AG09309 (cell line): ENCODE measurements at regions not wholly inside any gene's neighbourhood (a gene's known extent, or its start where the extent isn't known, plus 50 kb on each side); places are given as distances from the start of the nearest gene placed in this dataset.

Experiments used
- DNase-seq: peaks from one replicate; pipeline ENCODE4 v3.0.0-alpha.2; 2010; ENCODE audit warnings: low read depth
- H3K4me3 ChIP-seq: 2 replicates; pipeline ENCODE4 v1.5.1; 2011; ENCODE audit warnings: mild to moderate bottlenecking, low read depth, low read length, moderate library complexity; ENCODE audit not compliant: control insufficient read depth
- TF ChIP-seq, protein P1 (sequence below): IDR thresholded peaks from 2 replicates; pipeline ENCODE4 v1.5.1; 2011; ENCODE audit warnings: mild to moderate bottlenecking, low read depth, low read length, inconsistent platforms; ENCODE audit not compliant: insufficient read depth, control insufficient read depth; ENCODE audit errors: missing control alignments

GRCh38 chr6:18692929-18693685, 306.0 kb downstream of the RNF144B start:
- TF ChIP-seq, protein P1, sequence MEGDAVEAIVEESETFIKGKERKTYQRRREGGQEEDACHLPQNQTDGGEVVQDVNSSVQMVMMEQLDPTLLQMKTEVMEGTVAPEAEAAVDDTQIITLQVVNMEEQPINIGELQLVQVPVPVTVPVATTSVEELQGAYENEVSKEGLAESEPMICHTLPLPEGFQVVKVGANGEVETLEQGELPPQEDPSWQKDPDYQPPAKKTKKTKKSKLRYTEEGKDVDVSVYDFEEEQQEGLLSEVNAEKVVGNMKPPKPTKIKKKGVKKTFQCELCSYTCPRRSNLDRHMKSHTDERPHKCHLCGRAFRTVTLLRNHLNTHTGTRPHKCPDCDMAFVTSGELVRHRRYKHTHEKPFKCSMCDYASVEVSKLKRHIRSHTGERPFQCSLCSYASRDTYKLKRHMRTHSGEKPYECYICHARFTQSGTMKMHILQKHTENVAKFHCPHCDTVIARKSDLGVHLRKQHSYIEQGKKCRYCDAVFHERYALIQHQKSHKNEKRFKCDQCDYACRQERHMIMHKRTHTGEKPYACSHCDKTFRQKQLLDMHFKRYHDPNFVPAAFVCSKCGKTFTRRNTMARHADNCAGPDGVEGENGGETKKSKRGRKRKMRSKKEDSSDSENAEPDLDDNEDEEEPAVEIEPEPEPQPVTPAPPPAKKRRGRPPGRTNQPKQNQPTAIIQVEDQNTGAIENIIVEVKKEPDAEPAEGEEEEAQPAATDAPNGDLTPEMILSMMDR: no peak
- no peak for DNase-seq
- no peak overlapping the region for H3K4me3 ChIP-seq

DNA sequence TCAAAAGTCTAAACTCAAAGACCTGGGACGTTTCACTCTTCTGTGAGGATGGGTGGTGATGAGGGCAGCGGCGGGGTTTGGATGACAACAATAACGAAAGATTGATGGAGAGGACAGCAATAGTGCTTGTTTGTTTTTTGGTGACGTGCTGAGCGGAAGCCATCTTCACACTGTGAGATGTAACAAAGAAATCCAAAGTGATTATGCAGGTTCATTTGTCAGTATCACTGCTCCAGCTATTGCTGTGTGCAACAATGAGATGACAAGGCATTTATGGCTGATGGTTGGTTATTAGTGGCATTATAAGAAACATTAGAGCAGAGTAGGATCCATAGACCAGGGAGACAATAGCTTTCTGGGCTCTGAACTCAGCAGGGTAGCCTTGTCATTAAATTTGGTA, 306.7 kb downstream of the RNF144B start:
- no peak for DNase-seq
- H3K4me3 ChIP-seq: no peak overlapping the region
- TF ChIP-seq, protein P1: no peak

GRCh38 chr6:18703546-18703945, 316.4 kb downstream of the RNF144B start:
- TF ChIP-seq, protein P1: no peak
- no peak for DNase-seq
- no peak overlapping the region for H3K4me3 ChIP-seq

- TF ChIP-seq, protein P1: no peak
- no peak for DNase-seq
- H3K4me3 ChIP-seq: no peak overlapping the region
Measured at GRCh38 chr6:18707714-18708439, 320.7 kb downstream of the RNF144B start.

- TF ChIP-seq, protein P1: no peak
- no peak overlapping the region for H3K4me3 ChIP-seq
- no peak for DNase-seq
Measured at GRCh38 chr6:18712595-18712994, 325.4 kb downstream of the RNF144B start.

GRCh38 chr6:18720075-18720474, 332.9 kb downstream of the RNF144B start:
- H3K4me3 ChIP-seq: no peak overlapping the region
- TF ChIP-seq, protein P1: no peak
- DNase-seq: no peak
